UCSD-AML1 (cell line): ENCODE measurements at regions not wholly inside any gene's neighbourhood (a gene's known extent, or its start where the extent isn't known, plus 50 kb on each side); places are given as distances from the start of the nearest gene placed in this dataset.

Experiments used
- DNase-seq: peaks from one replicate; lab custom pipeline; 2025; ENCODE audit not compliant: unreplicated experiment; lab: John Stamatoyannopoulos, UW

DNA sequence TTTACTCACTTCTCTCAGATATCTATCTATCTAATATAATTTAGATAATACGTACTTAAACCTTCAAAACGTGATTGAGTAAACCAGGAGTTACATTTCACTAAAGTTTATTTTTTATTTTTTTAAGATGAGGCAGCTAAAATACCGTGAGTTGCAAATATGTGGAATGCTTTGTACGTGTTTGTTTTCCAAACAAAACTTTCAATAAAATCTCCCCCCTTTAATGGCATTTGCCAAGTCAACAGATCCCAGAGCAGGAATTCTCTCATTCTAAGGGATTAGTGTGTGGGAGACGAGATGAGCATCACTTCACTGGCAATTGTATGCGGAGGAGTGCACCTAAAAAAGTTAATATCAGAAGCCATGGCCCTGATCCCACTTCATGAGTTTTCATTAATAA is 53.7 kb upstream of the MAGI2 start:
- DNase-seq = no peak

- no peak for DNase-seq
Observed at GRCh38 chr7:79506481-79506880, 53.0 kb upstream of the MAGI2 start.

DNA sequence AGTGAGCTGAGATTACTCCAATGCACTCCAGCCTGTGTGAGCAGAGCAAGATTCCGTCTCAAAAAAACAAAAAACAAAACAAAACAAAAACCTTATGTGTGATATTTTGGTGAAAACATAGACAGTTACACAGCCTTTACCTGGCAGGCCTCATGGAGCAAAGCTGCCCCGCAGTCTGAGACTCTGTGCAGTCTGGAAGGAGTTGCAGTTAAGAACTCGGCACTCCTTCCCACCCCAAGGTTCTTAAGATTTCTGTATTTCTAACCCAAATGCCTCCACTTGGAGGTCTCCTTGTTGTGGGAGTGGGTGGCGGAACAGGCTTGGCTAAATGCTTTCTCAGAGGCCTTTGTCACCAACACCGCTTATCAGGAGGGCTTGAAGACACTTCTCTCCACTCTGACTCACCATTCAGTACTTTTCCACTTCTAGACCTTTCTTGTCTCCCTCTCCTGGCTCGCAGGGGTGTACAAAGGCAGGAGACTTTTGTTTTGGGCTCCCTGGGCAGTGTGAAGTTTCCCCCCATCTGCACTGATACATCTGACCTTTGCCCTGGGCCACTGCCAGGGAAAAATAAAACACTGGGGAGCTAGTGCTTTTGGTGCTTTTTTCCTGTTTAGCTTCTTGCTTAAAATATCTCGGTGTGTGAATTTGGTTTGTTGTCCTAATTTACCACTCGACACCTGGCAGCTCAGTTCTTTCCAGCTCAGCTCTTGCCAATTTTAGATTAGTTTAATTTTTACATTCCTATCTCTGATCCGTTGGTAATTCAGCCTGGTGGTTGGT is 51.3 kb upstream of the MAGI2 start:
- DNase-seq = no peak
